SU-DHL-6 (cell line): ENCODE measurements at regions not wholly inside any gene's neighbourhood (a gene's known extent, or its start where the extent isn't known, plus 50 kb on each side); places are given as distances from the start of the nearest gene placed in this dataset.

Source experiments
- CTCF ChIP-seq: fragments of 200-600 bp; sonication (generic); IDR thresholded peaks from one replicate; pipeline ENCODE4 v1.5.1; 2017; ENCODE audit warnings: antibody characterized with exemption, mild to moderate bottlenecking, low read length, moderate library complexity; ENCODE audit not compliant: insufficient read depth, poor library complexity, severe bottlenecking
- EZH2phosphoT487 ChIP-seq: fragments of 200-600 bp; sonication (generic), shearing (Covaris generic); conservative IDR thresholded peaks from 2 replicates; pipeline ENCODE4 v1.6.1; 2018; ENCODE audit warnings: mild to moderate bottlenecking, antibody characterized with exemption, low read length, moderate library complexity, mixed read lengths

- TF ChIP-seq CTCF = no peak
- TF ChIP-seq EZH2phosphoT487 = no peak
These were observed 66.6 kb upstream of the ZNF469 start for GRCh38 chr16:88316151-88316550.
